OCI-LY3 (cell line): ENCODE measurements at regions not wholly inside any gene's neighbourhood (a gene's known extent, or its start where the extent isn't known, plus 50 kb on each side); places are given as distances from the start of the nearest gene placed in this dataset.

Experiments used
- H2AFZ ChIP-seq: fragments of 200-600, 300-600 bp; shearing (Covaris generic); 2 replicates; pipeline ENCODE4 v1.6.0; 2014; ENCODE audit warnings: antibody characterized with exemption, low read depth, low read length
- H3K27ac ChIP-seq: fragments of 200-600, 300-600 bp; sonication (generic); 2 replicates; pipeline ENCODE4 v1.5.1; 2014; ENCODE audit warnings: mild to moderate bottlenecking, low read length, moderate library complexity, mixed read lengths
- H3K27me3 ChIP-seq: fragments of 200-600, 300-600 bp; sonication (generic); 2 replicates; pipeline ENCODE4 v1.6.1; 2014; ENCODE audit warnings: low read depth, low read length, mixed read lengths
- H3K36me3 ChIP-seq: fragments of 200-600, 300-600 bp; sonication (generic); replicated peaks from 2 replicates; pipeline ENCODE3; 2014; ENCODE audit warnings: low read depth, low read length, mixed read lengths
- H3K4me1 ChIP-seq: fragments of 300-600, 200-600 bp; sonication (generic); 2 replicates; pipeline ENCODE4 v1.6.1; 2014; ENCODE audit warnings: low read length, mixed read lengths
- H3K4me2 ChIP-seq: fragments of 200-600, 300-600 bp; sonication (generic); 2 replicates; pipeline ENCODE4 v1.6.1; 2014; ENCODE audit warnings: low read length, mixed read lengths
- H3K4me3 ChIP-seq: fragments of 300-600, 200-600 bp; sonication (generic); 2 replicates; pipeline ENCODE4 v1.5.1; 2014; ENCODE audit warnings: antibody characterized with exemption, mild to moderate bottlenecking, low read length, moderate library complexity
- H3K79me2 ChIP-seq: fragments of 300-600, 200-600 bp; shearing (Covaris generic); 2 replicates; pipeline ENCODE4 v1.6.1; 2014; ENCODE audit warnings: mild to moderate bottlenecking, low read length, mixed read lengths
- H3K9ac ChIP-seq: fragments of 300-600, 200-600 bp; shearing (Covaris generic); 2 replicates; pipeline ENCODE4 v1.6.0; 2014; ENCODE audit warnings: mild to moderate bottlenecking, low read length, moderate library complexity
- H3K9me3 ChIP-seq: fragments of 200-600, 300-600 bp; shearing (Covaris generic); 2 replicates; pipeline ENCODE4 v1.6.1; 2014; ENCODE audit warnings: low read length, mixed read lengths; ENCODE audit not compliant: insufficient read depth
- H4K20me1 ChIP-seq: fragments of 200-600, 300-600 bp; sonication (generic); 2 replicates; pipeline ENCODE4 v1.6.1; 2016; ENCODE audit warnings: low read length, mixed read lengths; ENCODE audit not compliant: insufficient read depth
- CTCF ChIP-seq: fragments of 200-600, 300-600 bp; sonication (generic); IDR thresholded peaks from 2 replicates; pipeline ENCODE4 v1.5.1; 2014; ENCODE audit warnings: antibody characterized with exemption, low read length, low read depth
- EZH2phosphoT487 ChIP-seq: fragments of 200-600 bp; shearing (Covaris generic); IDR thresholded peaks from 2 replicates; pipeline ENCODE4 v1.6.1; 2018; ENCODE audit warnings: antibody characterized with exemption, mixed run types, low read depth

GRCh38 chr9:81245254-81245956, 443.9 kb downstream of the TLE1 start:
- TF ChIP-seq EZH2phosphoT487 (no peak), CTCF (no peak)
- H3K27me3 ChIP-seq = no peaks in the 10 kb centered on the region

GRCh38 chr9:81244631-81245030, 444.7 kb downstream of the TLE1 start:
- Histone ChIP-seq H3K27me3 (no peaks in the 10 kb centered on the region), H3K4me1 (no peaks in the 10 kb centered on the region), H3K9me3 (no peaks in the 10 kb centered on the region), H3K27ac (no peak overlapping the region), H4K20me1 (no peaks in the 10 kb centered on the region), H3K4me2 (no peak overlapping the region), H3K79me2 (no peaks in the 10 kb centered on the region), H2AFZ (no peak overlapping the region), H3K36me3 (no peaks in the 10 kb centered on the region), H3K9ac (no peak overlapping the region), H3K4me3 (no peak overlapping the region)
- TF ChIP-seq EZH2phosphoT487 (no peak), CTCF (no peak)

More at GRCh38 chr9:81245254-81245956, 443.9 kb downstream of the TLE1 start:
- Histone ChIP-seq H3K9me3 (no peaks in the 10 kb centered on the region), H2AFZ (no peak overlapping the region), H3K27ac (no peak overlapping the region), H3K9ac (no peak overlapping the region), H4K20me1 (no peaks in the 10 kb centered on the region), H3K4me3 (no peak overlapping the region), H3K4me2 (no peak overlapping the region), H3K36me3 (no peaks in the 10 kb centered on the region), H3K4me1 (no peaks in the 10 kb centered on the region), H3K79me2 (no peaks in the 10 kb centered on the region)

- TF ChIP-seq EZH2phosphoT487 (no peak), CTCF (no peak)
- H3K27me3 ChIP-seq = no peaks in the 10 kb centered on the region
- H3K36me3 ChIP-seq = no peaks in the 10 kb centered on the region
- no peaks in the 10 kb centered on the region for H3K79me2 ChIP-seq
- H3K4me2 ChIP-seq = no peak overlapping the region
- H4K20me1 ChIP-seq = no peaks in the 10 kb centered on the region
- H2AFZ ChIP-seq = no peak overlapping the region
- no peaks in the 10 kb centered on the region for H3K9me3 ChIP-seq
- no peak overlapping the region for H3K9ac ChIP-seq
- H3K4me1 ChIP-seq = no peaks in the 10 kb centered on the region
- no peak overlapping the region for H3K27ac ChIP-seq
- H3K4me3 ChIP-seq = no peak overlapping the region
Measured at GRCh38 chr9:81242866-81243265, 446.5 kb downstream of the TLE1 start.

GRCh38 chr9:81239388-81239787, 450.0 kb downstream of the TLE1 start:
- no peak overlapping the region for H3K27ac ChIP-seq
- no peak overlapping the region for H2AFZ ChIP-seq
- H3K9ac ChIP-seq = no peak overlapping the region
- no peak overlapping the region for H3K4me3 ChIP-seq
- no peaks in the 10 kb centered on the region for H3K27me3 ChIP-seq
- no peak overlapping the region for H3K4me2 ChIP-seq
- TF ChIP-seq EZH2phosphoT487 = no peak
- no peak for TF ChIP-seq CTCF
- no peaks in the 10 kb centered on the region for H3K79me2 ChIP-seq
- H3K36me3 ChIP-seq = no peaks in the 10 kb centered on the region
- no peaks in the 10 kb centered on the region for H4K20me1 ChIP-seq
- no peaks in the 10 kb centered on the region for H3K9me3 ChIP-seq
- H3K4me1 ChIP-seq = peaks cover 7% of the 10 kb centered on the region
